Stimulated activated CD4-positive, alpha-beta T cell treated with anti-CD3 and anti-CD28 coated beads, TNF-alpha, amount 100 ng/mL, for 24 hours (primary cell): ENCODE measurements at regions not wholly inside any gene's neighbourhood (a gene's known extent, or its start where the extent isn't known, plus 50 kb on each side); places are given as distances from the start of the nearest gene placed in this dataset.

Source experiments
- DNase-seq, 3 experiments: peaks; one replicate each; pipeline ENCODE4 v3.0.0-alpha.2; 2020; ENCODE audit warnings: low read depth in 3 of 3

DNA sequence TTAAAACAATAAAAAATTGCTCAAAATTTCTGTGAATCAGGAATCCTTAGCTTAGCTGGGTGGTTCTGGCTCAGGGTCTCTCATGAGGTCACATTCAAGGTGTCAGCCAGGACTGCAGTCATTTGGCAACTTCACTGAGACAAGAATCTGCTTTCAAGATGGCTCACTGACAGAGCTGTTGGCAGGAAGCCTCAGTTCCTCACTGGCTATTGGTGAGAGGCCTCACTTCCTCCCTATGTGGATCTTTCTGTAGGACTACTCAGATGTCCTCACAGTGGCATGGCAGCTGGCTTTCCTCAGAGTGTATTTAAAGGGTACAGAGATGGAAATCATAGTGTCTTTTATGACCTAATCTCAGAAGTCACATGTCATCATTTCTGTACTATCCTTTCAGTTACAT, 785.7 kb downstream of the ADGRL2 start:
- DNase-seq, result no peak

DNA sequence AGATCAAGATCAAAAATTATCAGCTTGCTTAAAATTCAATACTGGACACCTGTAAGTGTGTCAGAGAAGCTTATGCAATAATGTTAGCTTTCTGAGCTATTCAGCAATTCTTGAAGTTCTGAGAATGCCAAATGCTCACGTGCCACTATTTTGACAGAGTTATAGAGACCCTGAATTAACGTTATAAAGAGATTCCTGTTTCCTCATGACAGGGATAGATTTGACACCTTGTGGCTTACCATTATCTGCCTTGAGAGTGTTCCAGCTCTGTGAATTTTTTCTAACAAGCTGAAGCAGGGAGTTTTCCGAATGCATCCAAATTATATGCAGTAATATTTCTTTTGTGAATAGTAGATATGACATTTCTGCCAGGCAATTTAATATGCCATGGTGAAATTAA, 781.6 kb downstream of the ADGRL2 start:
- DNase-seq, result no peak

DNA sequence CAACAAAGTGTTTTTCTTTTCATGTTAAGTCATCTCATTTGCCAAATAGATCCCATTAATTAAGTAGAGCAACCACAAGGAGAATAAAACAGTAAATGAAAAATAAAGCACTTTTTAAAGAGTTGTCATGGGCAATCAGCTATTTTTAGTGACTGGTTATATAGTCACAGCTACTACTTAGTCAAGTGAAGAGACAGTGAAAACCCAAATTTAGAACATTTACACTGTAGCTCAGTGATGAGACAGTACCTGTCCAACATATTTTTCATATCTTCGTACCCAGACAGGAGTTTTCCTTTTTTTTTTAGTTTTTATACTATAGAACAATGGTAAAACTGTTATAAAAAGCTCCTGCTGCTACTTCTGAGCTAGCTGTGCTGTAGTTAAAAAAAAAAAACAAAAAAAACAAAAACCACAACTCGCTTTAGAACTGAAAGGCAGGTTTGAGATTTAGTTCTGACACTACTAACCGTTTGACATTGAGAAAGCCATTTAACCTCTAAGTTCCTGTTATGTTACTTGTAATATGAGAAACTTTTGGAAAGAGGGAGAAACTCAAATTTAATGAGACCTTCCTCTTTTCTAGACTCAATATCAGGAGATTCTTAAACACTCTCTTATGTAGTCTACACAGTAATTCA, 777.5 kb downstream of the ADGRL2 start:
- DNase-seq, result no peak

DNA sequence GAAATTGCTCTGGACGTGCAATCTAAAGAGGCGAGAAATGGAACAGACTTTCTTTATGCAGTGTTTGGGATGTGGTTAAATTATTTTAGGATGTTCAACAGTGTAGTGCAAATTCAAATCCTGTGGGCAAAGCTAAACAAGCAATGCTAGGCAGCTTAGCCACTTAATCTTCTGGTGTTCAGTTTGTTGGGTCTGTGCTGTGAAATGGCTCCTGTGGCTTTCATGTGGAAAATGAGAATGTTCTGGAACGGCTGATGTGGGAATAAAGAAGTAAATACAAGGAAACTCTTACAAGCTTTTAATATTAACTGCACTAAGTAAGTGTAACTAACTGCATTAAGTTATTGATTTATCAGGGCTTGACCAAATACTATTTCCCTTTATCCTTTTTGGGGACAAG, 766.6 kb downstream of the ADGRL2 start:
- DNase-seq, result no peak

DNA sequence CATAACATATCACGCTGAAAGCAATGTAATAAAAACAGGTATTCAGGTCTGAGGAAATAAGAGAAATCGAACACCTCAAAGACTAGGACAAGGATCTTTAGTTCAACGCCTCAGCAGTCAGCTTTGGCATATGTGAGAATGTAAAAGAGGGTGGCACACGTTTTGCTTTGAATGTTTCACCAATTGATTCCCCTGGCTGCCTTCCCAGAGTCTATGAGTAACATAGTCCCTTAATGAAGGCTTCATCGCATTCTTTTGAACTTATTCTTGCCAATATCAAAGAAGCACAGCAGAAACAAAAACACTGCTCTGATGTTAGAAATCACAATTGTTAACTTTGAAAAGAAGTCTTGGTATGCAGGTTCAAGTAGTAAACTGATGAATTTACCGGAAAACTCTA, 764.8 kb downstream of the ADGRL2 start:
- DNase-seq, result no peak

DNA sequence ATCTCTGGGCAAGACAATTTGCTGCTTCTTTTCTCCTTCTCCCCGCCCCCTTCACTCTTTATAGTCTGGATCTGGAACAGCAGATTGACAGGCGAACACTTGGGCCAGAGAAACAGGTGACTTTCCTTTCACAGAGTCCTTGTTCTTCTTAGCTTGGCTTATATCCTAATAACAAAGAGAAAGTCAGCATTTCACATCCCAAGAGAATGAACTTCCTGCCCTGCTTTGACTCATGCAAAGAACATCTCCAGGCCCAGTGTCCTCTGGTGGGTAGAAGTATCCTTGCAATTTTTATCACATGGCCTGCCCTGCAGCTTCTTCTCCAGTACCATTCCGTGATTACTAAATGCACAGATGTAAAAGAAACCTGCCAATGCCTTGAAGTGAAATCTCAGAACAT, 764.4 kb downstream of the ADGRL2 start:
- DNase-seq, result no peak

DNA sequence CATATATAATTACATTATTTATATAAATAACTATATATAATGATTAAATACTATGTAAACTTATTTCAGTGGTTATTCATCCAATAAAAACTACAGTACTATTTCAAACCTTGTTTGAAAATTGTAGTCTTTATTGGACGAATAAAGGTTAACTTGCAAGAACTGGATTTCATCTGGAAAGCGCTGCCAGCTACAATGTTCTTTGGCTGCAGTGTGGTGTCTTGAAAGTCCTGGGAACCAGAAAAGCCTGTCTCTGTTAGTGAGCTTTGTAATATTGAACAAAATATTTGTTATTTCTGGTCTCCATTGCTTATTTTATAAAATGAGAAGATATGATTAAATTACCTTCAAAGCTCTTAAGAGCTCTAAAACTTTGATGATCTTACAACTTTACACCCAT, 763.6 kb downstream of the ADGRL2 start:
- no peak for DNase-seq

DNA sequence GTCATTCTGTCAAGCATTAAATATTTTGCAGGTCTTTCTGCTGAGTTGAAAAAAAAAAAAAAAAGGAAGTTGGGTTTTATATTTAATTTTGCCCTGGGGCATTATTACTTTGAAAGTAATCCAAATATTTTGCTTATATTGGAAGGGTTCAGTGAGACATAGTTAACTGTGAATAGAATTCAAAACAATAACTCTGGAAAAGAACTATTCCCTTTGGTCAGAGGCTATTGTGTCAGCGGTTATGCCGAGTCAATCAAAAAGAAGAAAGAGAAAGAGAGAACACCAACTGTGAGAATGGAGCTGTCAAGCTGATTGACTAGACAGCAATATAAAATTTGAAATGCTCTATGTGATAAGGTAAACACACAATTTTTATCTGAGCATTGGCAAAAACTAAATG, 761.7 kb downstream of the ADGRL2 start:
- no peak for DNase-seq

DNA sequence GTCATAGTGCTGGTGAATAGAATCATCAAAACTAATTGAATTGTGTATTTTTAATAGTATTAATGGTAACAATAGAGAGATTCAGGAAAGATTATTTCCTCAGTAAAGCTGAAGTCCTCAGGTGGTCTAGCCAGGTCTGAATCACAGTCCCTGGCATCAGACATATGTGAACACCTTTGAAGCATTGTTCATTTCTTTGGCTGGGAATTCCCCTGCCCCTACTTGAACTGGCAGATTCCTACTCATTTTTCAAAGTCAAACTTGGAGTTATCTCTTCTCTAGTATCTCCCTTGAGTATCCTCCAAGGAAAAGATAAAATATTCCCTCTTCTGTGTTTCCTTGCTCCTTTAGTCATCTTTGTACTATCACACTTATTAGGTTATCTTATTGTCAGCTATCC, 759.8 kb downstream of the ADGRL2 start:
- DNase-seq, result no peak

DNA sequence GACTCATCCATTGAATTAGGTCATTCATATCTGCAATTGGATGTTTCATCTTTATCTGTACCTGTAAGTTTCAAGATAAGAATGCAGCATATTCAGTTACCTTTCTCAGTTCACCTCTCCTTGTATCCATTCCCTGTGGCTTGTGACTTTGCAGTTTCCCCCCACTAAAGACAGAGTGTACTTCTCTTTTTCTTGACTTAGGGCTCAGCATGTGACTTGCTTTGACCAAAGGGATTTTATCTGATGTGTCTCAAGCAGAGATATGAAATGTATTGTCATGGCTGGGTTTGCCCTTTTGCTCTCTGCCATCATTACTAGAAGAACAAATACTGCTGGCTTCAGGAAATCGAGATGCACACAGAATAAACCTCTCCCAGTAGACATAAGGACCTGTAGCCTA, 754.8 kb downstream of the ADGRL2 start:
- DNase-seq, result no peak

DNA sequence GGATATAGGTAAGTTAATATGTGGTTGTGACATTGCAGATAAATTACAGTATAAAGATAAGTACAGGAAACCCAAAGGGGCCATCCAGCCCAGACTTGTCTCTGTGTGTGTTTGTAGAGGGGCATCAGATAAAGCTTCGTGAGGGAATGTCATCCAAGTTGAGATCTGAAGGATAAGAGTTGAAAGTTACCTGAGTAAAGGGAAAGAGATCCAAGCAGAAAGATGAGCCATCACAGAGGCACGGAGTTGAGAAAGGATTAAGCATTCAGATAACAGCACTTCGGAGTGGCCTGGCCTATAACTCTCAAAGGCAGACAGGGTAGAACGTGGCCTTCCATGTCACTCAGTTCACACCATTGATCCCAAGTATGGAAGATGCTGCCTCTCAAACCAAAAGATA, 749.1 kb downstream of the ADGRL2 start:
- no peak for DNase-seq

DNA sequence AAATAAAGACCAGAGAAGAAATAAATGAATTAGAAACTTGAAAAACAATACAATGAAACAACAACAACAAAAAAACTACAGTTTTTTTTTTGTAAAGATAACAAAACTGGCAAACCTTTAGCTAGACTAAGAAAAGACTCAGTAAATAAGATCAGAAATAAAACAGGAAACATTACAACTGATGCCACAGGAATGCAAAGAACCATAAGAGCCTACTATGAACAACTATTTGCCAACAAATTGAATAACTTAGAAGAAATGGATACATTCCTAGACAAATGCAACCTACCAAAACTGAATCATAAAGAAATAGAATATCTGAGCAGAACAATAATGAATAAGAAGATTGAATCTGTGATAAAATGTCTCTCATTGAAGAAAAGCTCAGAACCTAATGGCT, 742.0 kb downstream of the ADGRL2 start:
- no peak for DNase-seq

DNA sequence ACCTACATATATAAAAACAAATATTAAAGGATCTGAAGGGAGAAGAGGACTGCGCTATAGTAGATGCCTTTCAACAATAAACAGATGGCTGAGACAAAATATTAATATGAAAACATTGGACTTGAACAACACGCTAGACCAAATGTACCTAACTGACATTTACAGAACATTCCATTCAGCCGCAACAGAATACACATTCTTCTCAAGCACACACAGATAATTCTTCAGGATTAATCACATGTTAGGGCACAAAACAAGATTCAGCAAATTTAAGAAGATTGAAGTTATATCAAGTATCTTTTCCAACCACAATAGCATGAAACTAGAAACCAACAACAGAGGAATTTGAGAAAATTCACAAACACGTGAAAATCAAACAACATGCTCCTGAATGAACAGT, 741.4 kb downstream of the ADGRL2 start:
- DNase-seq, result no peak

DNA sequence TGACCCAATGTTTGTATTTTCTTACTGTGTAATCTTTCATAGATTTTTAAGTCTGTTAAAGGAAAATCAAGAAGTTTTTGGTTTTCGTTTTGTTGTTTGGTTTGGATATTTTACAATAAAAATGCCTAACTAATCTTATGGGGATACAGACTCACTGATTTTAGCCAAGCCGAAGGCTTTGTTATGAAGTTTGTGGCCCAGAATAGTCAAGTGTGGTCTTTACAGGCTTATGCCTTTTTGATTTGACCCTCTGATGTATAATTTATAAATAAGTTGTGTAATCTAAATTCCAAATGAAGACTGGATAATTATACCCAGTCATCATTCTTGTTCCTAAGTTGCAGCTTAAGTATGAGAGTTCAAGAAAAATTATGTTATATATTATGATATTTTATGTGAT, 739.3 kb downstream of the ADGRL2 start:
- no peak for DNase-seq

DNA sequence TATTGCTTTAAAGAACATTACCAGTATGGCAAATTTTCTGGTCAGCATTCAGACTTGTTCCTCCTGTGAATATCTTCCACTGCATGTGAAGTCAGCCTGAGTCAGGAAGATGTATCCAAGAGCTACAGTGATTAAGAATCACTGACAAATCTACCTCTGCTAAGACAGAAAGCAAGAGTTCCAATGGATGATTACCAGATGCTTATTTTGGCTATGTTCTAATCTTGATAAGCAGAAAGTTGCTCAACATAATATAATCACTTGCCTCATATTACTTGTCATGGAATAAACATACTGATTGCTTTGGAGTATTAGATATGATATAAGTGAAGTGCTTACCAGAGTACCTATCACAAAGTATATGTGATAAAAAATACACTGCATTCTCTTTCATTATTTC, 738.1 kb downstream of the ADGRL2 start:
- no peak for DNase-seq

DNA sequence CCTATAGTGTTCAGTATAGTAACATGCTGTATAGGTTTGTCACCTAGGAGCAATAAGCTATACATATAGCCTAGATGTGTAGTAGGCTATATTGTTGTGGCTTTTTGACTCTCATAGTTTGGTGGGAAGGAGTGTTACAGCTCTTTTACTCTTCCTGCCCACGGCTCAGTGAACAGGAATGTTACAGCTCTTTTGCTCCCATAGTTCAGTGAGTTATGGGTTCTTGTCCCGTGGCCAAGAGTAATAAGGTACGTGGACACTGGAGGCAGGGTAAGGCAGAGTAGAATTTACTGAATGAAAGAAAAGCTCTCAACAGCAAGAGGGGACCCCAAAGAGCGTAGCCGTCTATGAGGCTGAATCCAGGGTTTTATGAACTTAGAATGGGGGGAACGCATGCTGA, 734.3 kb downstream of the ADGRL2 start:
- DNase-seq, result no peak

DNA sequence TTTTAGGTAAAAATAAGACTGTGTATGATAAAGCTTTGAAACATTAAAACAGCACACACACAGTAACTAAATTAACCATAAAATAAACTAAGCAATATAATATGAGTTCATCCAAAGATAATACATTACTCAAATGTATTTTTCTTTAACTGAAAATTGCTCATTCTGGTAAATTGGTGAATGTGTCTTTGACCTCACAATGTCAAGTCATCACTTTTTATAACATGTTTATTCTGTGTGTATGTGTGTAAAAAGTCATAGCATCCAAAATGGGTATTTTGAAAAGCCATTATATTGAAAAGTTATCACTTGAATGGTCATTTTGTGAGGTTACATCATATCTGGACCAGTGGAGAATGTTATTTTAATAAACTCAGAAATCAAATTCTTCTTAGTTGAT, 724.6 kb downstream of the ADGRL2 start:
- DNase-seq, result no peak

DNA sequence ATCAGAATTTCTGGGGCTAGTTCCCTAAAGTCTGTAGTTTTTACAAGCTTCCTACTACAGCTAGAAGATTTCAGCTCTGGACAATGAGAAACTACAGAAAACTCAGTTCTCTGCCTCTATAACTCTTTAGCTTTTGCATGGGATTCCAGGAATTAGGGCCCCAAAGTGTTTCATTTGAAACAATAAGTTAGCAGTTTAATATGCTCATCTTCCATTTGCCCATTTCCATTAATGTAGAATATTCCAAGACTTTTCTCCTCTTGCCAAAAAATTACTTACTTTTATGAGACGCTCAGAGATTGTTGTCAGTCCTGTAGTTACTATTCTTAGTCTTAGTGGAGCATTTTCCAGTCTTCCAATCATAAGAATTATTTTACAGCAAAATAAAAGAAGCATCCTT, 719.9 kb downstream of the ADGRL2 start:
- DNase-seq, result no peak

DNA sequence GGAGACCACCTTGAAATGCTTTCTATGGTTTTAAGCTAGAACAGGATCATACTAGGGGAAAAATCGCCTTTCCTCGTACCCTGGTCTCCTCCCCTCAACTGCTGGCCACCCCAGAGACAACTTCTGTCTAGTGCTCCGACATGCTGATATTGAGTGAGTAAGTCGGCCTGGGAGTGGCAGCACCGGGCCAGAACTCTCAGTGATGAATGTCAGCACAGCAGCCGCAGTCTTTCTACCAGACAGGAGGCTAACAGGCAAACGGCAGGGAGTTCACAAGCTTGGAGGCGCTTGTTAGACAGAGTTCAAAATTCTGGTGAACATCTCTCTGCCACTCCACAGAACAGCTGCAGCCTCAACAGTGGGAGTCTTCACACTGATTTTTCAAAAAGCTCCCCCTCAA, 716.9 kb downstream of the ADGRL2 start:
- no peak for DNase-seq

DNA sequence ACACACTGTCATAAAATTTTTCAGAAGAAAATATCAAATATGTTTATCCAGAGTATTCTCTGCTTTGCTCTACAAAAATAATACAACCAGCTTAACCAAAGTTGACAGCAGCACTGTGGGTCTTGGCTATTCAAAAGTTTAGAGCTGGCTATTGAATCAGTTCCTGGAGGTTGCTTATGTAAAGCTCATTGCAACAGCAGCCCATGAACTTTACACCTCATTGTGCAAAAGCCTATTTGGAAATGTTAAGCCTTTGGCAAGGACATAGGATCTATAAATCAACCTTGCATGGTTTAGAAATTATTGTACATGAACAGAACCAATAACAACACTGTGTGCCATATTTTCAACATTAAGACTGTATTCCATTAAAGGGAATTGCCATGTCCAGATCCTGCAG, 714.9 kb downstream of the ADGRL2 start:
- DNase-seq, result no peak

DNA sequence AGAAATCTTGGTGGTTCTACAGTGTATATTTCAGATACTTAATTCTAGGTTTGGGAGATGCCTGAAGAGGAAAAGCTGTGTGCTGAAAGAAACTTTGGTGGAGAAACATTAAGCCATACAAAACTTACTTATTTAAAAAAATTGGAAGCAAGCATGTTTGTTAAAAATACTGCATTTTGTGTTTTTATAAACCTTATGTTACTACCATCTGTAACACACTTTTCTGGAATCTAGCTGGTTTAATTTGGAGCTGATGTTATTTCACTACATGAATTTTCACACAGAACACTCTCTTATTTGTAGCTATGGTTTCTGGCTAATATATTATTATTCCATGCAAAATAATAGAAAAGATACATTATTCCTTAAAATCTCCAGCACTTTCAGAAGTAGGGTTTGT, 710.7 kb downstream of the ADGRL2 start:
- no peak for DNase-seq

DNA sequence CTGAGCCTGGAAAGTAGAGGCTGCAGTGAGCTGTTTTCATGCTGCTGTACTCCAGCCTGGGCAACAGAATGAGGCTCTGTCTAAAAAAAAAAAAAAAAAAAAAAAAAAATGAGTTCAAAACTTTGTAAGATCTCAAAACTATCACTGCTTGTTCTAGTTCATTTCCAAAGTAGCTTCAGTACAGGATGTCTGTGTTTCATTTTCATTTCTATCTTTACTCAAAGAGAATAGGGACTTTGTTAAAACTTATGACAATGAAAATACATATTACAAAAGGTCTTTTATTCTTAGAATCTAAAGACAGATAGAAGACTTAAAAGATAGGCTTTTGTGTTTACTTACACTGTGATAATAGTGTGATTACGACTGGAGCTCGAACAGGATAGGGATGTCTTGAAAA, 709.7 kb downstream of the ADGRL2 start:
- no peak for DNase-seq

DNA sequence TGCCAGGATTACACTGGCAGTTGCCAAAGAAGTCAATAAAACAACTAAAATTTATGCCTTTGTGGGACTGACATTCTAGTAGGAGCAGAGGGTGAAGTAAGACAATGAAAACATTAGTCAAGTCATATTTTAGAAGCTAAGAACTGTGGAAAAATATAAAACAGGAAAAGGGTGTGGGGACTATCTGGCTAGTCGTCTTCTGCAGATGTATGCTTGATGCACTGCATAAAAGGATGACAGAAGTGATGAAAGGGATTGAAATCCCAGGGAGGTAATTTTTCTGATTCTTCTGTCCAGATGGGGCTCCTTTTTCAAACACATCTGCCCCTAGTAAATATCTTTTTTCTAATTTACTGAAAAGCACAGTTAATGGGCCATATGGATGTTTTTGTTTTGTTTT, 706.3 kb downstream of the ADGRL2 start:
- no peak for DNase-seq

DNA sequence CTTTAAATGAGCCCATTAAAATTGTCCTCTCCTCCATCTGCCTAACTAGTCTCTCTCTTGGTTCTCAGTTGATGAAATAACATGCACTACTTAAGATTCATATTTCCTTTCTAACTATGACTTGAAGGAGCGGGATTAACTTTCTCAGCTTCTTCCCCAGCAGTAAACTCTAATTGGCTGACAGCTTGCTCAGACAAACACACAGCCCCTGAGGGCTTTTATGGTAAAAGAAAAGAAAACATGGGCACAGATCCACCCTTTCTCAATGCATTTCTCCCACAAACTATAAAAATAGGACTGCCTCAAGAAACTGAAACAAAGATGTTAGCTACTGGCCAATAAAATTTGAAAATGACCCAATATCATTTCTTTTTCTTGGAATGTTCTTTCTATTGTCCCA, 703.1 kb downstream of the ADGRL2 start:
- DNase-seq, result no peak

DNA sequence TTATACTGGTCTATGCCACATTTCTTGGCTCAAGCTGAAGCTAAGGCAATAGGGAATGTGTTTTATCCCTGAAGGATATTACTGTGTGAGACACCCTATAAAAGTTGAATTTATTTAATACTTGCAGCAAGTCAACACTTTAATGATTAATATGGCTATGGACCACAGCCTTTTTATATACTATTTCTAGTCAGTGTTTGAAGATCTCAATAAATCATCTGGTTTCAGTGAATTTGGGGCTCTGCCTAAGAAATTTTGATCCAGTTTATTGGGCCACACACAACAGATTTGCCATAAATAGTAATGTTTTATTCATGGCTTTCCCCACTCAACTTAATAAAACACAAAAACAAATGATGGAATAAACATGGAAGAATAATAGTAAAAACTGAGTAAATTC, 698.3 kb downstream of the ADGRL2 start:
- no peak for DNase-seq
